Stomach (tissue), 4 donors: ENCODE measurements at regions not wholly inside any gene's neighbourhood (a gene's known extent, or its start where the extent isn't known, plus 50 kb on each side); places are given as distances from the start of the nearest gene placed in this dataset.

Experiments used
- CTCF ChIP-seq, 7 experiments: fragments of 450-650 bp in 4 of 7; fragments of 200-600 bp in 3 of 7; sonication (generic) in 3 of 7; IDR thresholded peaks; one replicate each; pipeline ENCODE4 v1.5.1; 2016 to 2019; ENCODE audit warnings: antibody characterized with exemption in 7 of 7, control low read depth in 2 of 7, mild to moderate bottlenecking in 1 of 7
- EP300 ChIP-seq: sonication (generic); formaldehyde crosslinking; IDR thresholded peaks from one replicate; pipeline ENCODE4 v1.6.1; 2017; ENCODE audit warnings: antibody characterized with exemption

- no peak for TF ChIP-seq CTCF (IDR thresholded peaks at IDR 0.05)
- no peak for TF ChIP-seq EP300
Observed at GRCh38 chr2:74065456-74065855, 80.7 kb downstream of the TET3 start.
